K562 (cell line): ENCODE measurements at regions not wholly inside any gene's neighbourhood (a gene's known extent, or its start where the extent isn't known, plus 50 kb on each side); places are given as distances from the start of the nearest gene placed in this dataset.

Experiments
- ATF1 ChIP-seq, 2 experiments: fragments of 450-650 bp in 1 of 2; IDR thresholded peaks; 2 replicates each; pipeline ENCODE4 v1.6.1; 2016; ENCODE audit warnings: missing compliant biosample characterization in 1 of 2, missing genetic modification characterization in 1 of 2
- DPF2 ChIP-seq: fragments of 450-650 bp; IDR thresholded peaks from 2 replicates; pipeline ENCODE4 v1.6.1; 2016
- FOSL1 ChIP-seq: fragments of 200-800 bp; sonication (Bioruptor generic); conservative IDR thresholded peaks from 2 replicates; pipeline ENCODE4 v1.6.1; 2016; ENCODE audit warnings: missing genetic modification characterization, missing compliant biosample characterization
- JUN ChIP-seq, 2 experiments: sonication (generic) in 1 of 2; formaldehyde crosslinking in 1 of 2; IDR thresholded peaks; 2 replicates each; pipeline versions ENCODE4 v1.6.1 to v1.8.0; 2012 to 2022; ENCODE audit warnings: borderline replicate concordance in 2 of 2, mild to moderate bottlenecking in 2 of 2, improper control_type of control experiment in 1 of 2, low read depth in 1 of 2, low read length in 1 of 2, missing genetic modification reagents in 1 of 2
- NBN ChIP-seq: fragments of 450-650 bp; IDR thresholded peaks from 2 replicates; pipeline ENCODE4 v1.6.1; 2016; ENCODE audit warnings: low read depth, mild to moderate bottlenecking
- TAF15 ChIP-seq: fragments of 200-400 bp; formaldehyde crosslinking; IDR thresholded peaks from 2 replicates; pipeline ENCODE4 v1.6.1; 2017; ENCODE audit warnings: mild to moderate bottlenecking, low read depth, low read length, moderate library complexity
- TF ChIP-seq, protein P1 (sequence below): fragments of 250-450 bp; sonication (Bioruptor Pico); IDR thresholded peaks from 2 replicates; pipeline ENCODE4 v1.4.0; 2020; ENCODE audit warnings: mild to moderate bottlenecking
- TF ChIP-seq, protein P2 (sequence below), 2 experiments: fragments of 450-650 bp in 1 of 2; sonication (generic) in 1 of 2; formaldehyde crosslinking in 1 of 2; IDR thresholded peaks in 1 of 2; conservative IDR thresholded peaks in 1 of 2; 2 replicates each; pipeline versions ENCODE4 v1.6.1 to v1.8.1; 2016 to 2023; ENCODE audit warnings: mild to moderate bottlenecking in 2 of 2, moderate library complexity in 2 of 2, inconsistent platforms in 1 of 2, missing genetic modification reagents in 1 of 2
- TF ChIP-seq, protein P3 (sequence below), 2 experiments: fragments of 450-650 bp in 1 of 2; IDR thresholded peaks; 2 replicates each; pipeline ENCODE4 v1.6.1; 2011 to 2017; ENCODE audit warnings: low read depth in 2 of 2, antibody characterized with exemption in 1 of 2, borderline replicate concordance in 1 of 2, low read length in 1 of 2, mild to moderate bottlenecking in 1 of 2, mixed read lengths in 1 of 2; ENCODE audit not compliant: control insufficient read depth in 1 of 2

DNA sequence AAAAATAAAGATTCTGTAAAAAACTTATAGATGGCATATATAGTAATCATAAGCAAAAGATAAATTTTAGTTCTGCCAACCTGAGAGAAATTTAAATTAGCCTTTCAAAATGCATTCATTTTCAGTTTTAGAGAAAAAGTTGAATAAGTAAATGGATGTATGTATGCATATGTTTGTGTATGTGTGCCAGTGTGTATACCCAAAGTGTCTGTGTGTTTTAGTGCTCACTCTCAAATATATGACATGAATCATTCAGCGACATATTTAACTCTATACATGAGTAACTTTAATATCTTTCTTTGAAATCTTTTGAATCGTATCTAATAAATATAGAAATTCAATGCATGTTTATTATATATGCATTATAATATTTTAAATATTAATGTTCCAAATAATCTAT lies 274.5 kb downstream of the SRGAP2C start:
- TF ChIP-seq ATF1 (CRISPR knock-in tag; IDR thresholded peaks at IDR 0.05) (no peak), ATF1 (tag; IDR thresholded peaks at IDR 0.05) (no peak), NBN (no peak), DPF2 (no peak), FOSL1 (tag) (no peak), JUN (IDR thresholded peaks at IDR 0.05; ENCODE audit: borderline replicate concordance, low read depth, low read length) (no peak), JUN (CRISPR knock-in tag; IDR thresholded peaks at IDR 0.05; ENCODE audit: borderline replicate concordance) (no peak), TAF15 (no peak)
- TF ChIP-seq, protein P1, sequence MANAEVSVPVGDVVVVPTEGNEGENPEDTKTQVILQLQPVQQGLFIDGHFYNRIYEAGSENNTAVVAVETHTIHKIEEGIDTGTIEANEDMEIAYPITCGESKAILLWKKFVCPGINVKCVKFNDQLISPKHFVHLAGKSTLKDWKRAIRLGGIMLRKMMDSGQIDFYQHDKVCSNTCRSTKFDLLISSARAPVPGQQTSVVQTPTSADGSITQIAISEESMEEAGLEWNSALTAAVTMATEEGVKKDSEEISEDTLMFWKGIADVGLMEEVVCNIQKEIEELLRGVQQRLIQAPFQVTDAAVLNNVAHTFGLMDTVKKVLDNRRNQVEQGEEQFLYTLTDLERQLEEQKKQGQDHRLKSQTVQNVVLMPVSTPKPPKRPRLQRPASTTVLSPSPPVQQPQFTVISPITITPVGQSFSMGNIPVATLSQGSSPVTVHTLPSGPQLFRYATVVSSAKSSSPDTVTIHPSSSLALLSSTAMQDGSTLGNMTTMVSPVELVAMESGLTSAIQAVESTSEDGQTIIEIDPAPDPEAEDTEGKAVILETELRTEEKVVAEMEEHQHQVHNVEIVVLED, result no peak
- TF ChIP-seq, protein P2, sequence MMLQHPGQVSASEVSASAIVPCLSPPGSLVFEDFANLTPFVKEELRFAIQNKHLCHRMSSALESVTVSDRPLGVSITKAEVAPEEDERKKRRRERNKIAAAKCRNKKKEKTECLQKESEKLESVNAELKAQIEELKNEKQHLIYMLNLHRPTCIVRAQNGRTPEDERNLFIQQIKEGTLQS (IDR thresholded peaks at IDR 0.05), result no peak
- TF ChIP-seq, protein P2 (CRISPR knock-in tag; conservative IDR thresholded peaks at IDR 0.05), result no peak
- TF ChIP-seq, protein P3, sequence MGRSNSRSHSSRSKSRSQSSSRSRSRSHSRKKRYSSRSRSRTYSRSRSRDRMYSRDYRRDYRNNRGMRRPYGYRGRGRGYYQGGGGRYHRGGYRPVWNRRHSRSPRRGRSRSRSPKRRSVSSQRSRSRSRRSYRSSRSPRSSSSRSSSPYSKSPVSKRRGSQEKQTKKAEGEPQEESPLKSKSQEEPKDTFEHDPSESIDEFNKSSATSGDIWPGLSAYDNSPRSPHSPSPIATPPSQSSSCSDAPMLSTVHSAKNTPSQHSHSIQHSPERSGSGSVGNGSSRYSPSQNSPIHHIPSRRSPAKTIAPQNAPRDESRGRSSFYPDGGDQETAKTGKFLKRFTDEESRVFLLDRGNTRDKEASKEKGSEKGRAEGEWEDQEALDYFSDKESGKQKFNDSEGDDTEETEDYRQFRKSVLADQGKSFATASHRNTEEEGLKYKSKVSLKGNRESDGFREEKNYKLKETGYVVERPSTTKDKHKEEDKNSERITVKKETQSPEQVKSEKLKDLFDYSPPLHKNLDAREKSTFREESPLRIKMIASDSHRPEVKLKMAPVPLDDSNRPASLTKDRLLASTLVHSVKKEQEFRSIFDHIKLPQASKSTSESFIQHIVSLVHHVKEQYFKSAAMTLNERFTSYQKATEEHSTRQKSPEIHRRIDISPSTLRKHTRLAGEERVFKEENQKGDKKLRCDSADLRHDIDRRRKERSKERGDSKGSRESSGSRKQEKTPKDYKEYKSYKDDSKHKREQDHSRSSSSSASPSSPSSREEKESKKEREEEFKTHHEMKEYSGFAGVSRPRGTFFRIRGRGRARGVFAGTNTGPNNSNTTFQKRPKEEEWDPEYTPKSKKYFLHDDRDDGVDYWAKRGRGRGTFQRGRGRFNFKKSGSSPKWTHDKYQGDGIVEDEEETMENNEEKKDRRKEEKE (IDR thresholded peaks at IDR 0.05; ENCODE audit: borderline replicate concordance in 1 of 2, control insufficient read depth in 1 of 2, low read depth in 2 of 2, low read length in 1 of 2), result no peak
